ENCODE measurements at regions not wholly inside any gene's neighbourhood (a gene's known extent, or its start where the extent isn't known, plus 50 kb on each side); places are given as distances from the start of the nearest gene placed in this dataset.

DNA sequence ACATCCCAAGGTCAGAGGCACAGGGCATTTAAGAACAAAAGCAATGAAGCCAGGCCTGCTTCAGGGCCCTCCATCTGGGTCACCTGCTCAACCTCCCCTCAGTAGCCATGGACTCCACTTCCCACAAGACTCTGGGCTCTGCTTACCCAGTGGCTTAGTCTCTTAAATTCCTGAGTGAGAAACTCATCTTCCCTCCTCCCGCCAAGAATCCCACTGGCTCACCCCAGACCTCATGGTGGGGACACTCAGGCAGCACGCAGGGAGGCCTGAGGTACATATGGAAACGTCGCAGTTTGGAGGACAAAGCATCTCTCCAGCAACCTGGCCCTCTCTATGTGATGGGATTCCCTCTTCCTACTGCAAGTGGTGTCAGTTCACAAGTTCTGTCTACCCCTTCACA, 326.7 kb upstream of the CDH5 start:
- TF ChIP-seq POLR2A (IDR thresholded peaks at IDR 0.05) (no peak), POLR2AphosphoS5 (IDR thresholded peaks at IDR 0.05; ENCODE audit: insufficient read depth in 1 of 2, low read depth in 1 of 2) (no peak)
- TF ChIP-seq, protein P1, sequence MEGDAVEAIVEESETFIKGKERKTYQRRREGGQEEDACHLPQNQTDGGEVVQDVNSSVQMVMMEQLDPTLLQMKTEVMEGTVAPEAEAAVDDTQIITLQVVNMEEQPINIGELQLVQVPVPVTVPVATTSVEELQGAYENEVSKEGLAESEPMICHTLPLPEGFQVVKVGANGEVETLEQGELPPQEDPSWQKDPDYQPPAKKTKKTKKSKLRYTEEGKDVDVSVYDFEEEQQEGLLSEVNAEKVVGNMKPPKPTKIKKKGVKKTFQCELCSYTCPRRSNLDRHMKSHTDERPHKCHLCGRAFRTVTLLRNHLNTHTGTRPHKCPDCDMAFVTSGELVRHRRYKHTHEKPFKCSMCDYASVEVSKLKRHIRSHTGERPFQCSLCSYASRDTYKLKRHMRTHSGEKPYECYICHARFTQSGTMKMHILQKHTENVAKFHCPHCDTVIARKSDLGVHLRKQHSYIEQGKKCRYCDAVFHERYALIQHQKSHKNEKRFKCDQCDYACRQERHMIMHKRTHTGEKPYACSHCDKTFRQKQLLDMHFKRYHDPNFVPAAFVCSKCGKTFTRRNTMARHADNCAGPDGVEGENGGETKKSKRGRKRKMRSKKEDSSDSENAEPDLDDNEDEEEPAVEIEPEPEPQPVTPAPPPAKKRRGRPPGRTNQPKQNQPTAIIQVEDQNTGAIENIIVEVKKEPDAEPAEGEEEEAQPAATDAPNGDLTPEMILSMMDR (IDR thresholded peaks at IDR 0.05), result no peak
